GM23338 (cell line): ENCODE measurements at regions not wholly inside any gene's neighbourhood (a gene's known extent, or its start where the extent isn't known, plus 50 kb on each side); places are given as distances from the start of the nearest gene placed in this dataset.

ENCODE experiments used
- ATAC-seq: fragments of 200-7000 bp; cut with Tn5 transposase; 3 replicates; pipeline ENCODE4 v1.9.1; 2020
- DNase-seq: peaks from one replicate; pipeline ENCODE4 v3.0.0-alpha.2; 2015; ENCODE audit warnings: low spot score
- H2AFZ ChIP-seq: fragments of 200-600 bp; sonication (generic); 2 replicates; pipeline ENCODE4 v1.8.0; 2016; ENCODE audit warnings: antibody characterized with exemption, mild to moderate bottlenecking, moderate library complexity
- H3F3A ChIP-seq: fragments of 200-600 bp; sonication (generic); replicated peaks from 2 replicates; pipeline ENCODE4 v1.8.0; 2017; ENCODE audit warnings: antibody characterized with exemption, mixed run types, low read depth
- H3K27ac ChIP-seq: fragments of 200-600 bp; sonication (generic); 2 replicates; pipeline ENCODE4 v1.6.1; 2016; ENCODE audit warnings: low read depth
- H3K27me3 ChIP-seq: fragments of 200-600 bp; sonication (generic); 2 replicates; pipeline ENCODE4 v1.8.0; 2016; ENCODE audit warnings: mild to moderate bottlenecking, mixed run types, moderate library complexity; ENCODE audit not compliant: insufficient read depth
- H3K36me3 ChIP-seq: fragments of 200-600 bp; sonication (generic); 2 replicates; pipeline ENCODE4 v1.8.0; 2016; ENCODE audit warnings: mild to moderate bottlenecking; ENCODE audit not compliant: insufficient read depth
- H3K4me1 ChIP-seq: fragments of 200-600 bp; sonication (generic); 2 replicates; pipeline ENCODE4 v1.8.0; 2016; ENCODE audit warnings: mild to moderate bottlenecking, moderate library complexity; ENCODE audit not compliant: insufficient read depth
- H3K4me2 ChIP-seq: fragments of 200-600 bp; sonication (generic); 2 replicates; pipeline ENCODE4 v1.7.1; 2017; ENCODE audit warnings: mixed run types
- H3K4me3 ChIP-seq: fragments of 200-600 bp; sonication (generic); 2 replicates; pipeline ENCODE4 v1.6.1; 2016; ENCODE audit warnings: mixed run types
- H3K79me2 ChIP-seq: fragments of 200-600 bp; sonication (generic); replicated peaks from 2 replicates; pipeline ENCODE4 v1.8.0; 2017; ENCODE audit warnings: mild to moderate bottlenecking; ENCODE audit not compliant: insufficient read depth
- H3K9me2 ChIP-seq: fragments of 200-600 bp; sonication (generic); 2 replicates; pipeline ENCODE4 v1.8.0; 2017; ENCODE audit not compliant: insufficient read depth
- H4K20me1 ChIP-seq: fragments of 200-600 bp; sonication (generic); replicated peaks from 2 replicates; pipeline ENCODE4 v1.8.0; 2017; ENCODE audit warnings: mild to moderate bottlenecking; ENCODE audit not compliant: insufficient read depth
- H3K27ac Mint-ChIP-seq: 2 replicates; pipeline ENCODE4 v1.8.0; 2020; ENCODE audit warnings: inconsistent platforms, mild to moderate bottlenecking, moderate library complexity, mixed read lengths
- H3K27me3 Mint-ChIP-seq: 3 replicates; pipeline ENCODE4 v1.8.0; 2022; ENCODE audit warnings: low read depth, mild to moderate bottlenecking, moderate library complexity, mixed read lengths, inconsistent platforms; ENCODE audit not compliant: insufficient read depth, poor library complexity
- H3K36me3 Mint-ChIP-seq: 3 replicates; pipeline ENCODE4 v1.8.0; 2021; ENCODE audit warnings: low read depth, mild to moderate bottlenecking, inconsistent platforms, moderate library complexity, mixed read lengths
- H3K4me1 Mint-ChIP-seq: 3 replicates; pipeline ENCODE4 v1.8.0; 2020; ENCODE audit warnings: mild to moderate bottlenecking, inconsistent platforms, mixed read lengths
- H3K4me3 Mint-ChIP-seq: 3 replicates; pipeline ENCODE4 v1.8.0; 2021; ENCODE audit warnings: moderate library complexity, mild to moderate bottlenecking, inconsistent platforms, mixed read lengths
- H3K9me3 Mint-ChIP-seq: 3 replicates; pipeline ENCODE4 v1.8.0; 2020; ENCODE audit warnings: moderate library complexity, mild to moderate bottlenecking, inconsistent platforms, mixed read lengths
- CREB1 ChIP-seq: fragments of 250-450 bp; sonication (Bioruptor Pico); IDR thresholded peaks from 2 replicates; pipeline ENCODE4 v1.5.0; 2020; ENCODE audit warnings: low read depth, mild to moderate bottlenecking, moderate library complexity
- EZH2 ChIP-seq: fragments of 200-600 bp; sonication (generic); IDR thresholded peaks from one replicate; pipeline ENCODE4 v1.8.0; 2017; ENCODE audit warnings: antibody characterized with exemption, mild to moderate bottlenecking, low read depth; ENCODE audit not compliant: unreplicated experiment
- JUNB ChIP-seq: IDR thresholded peaks from one replicate; pipeline ENCODE4 v1.6.1; 2016; ENCODE audit warnings: antibody characterized with exemption; ENCODE audit not compliant: unreplicated experiment
- NANOG ChIP-seq: IDR thresholded peaks from 2 replicates; pipeline ENCODE4 v1.6.1; 2016; ENCODE audit warnings: antibody characterized with exemption, borderline replicate concordance
- ZNF114 ChIP-seq: fragments of 250-450 bp; sonication (Bioruptor Pico); IDR thresholded peaks from 2 replicates; pipeline ENCODE4 v1.5.0; 2020; ENCODE audit warnings: mild to moderate bottlenecking, moderate library complexity
- ZNF331 ChIP-seq: fragments of 250-450 bp; sonication (Bioruptor Pico); IDR thresholded peaks from 2 replicates; pipeline ENCODE4 v1.5.0; 2020; ENCODE audit warnings: low read depth, mild to moderate bottlenecking, moderate library complexity
- TF ChIP-seq, protein P1 (sequence below), 2 experiments: fragments of 200-600 bp in 1 of 2; sonication (generic) in 1 of 2; conservative IDR thresholded peaks; 2 replicates each; pipeline versions ENCODE4 v1.5.1 to v1.6.1; 2016 to 2017; ENCODE audit warnings: antibody characterized with exemption in 2 of 2, low read depth in 2 of 2, mild to moderate bottlenecking in 2 of 2, moderate library complexity in 1 of 2
- TF ChIP-seq, protein P2 (sequence below): fragments of 250-450 bp; sonication (Bioruptor Pico); IDR thresholded peaks from 2 replicates; pipeline ENCODE4 v1.5.0; 2020; ENCODE audit warnings: mild to moderate bottlenecking, moderate library complexity
- TF ChIP-seq, protein P3 (sequence below): IDR thresholded peaks from 2 replicates; pipeline ENCODE4 v1.6.1; 2016; ENCODE audit warnings: antibody characterized with exemption
- TF ChIP-seq, protein P4 (sequence below): IDR thresholded peaks from one replicate; pipeline ENCODE4 v1.6.1; 2018; ENCODE audit warnings: antibody characterized with exemption; ENCODE audit not compliant: unreplicated experiment

DNA sequence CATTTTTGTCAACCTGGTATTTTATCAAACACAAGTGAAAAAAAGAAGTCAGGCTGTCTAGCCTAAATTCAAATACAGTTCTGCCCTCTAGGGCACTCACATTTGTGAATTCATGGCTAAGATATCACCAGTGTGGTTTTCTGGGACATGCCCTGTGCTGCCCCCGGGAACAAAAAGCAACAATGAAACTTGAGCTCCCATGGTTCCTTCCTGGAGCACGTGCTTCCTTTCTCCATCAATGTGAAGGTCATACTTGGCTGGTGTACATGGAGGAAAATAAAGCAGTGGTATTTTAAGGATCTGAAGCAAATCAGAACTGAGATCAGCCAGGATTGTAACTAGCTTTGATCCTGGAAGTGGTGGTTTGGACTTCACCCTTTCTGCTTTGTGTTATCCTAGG lies 128.9 kb upstream of the FRMD4A start (continued):
- TF ChIP-seq EZH2 = no peak
- no peak for TF ChIP-seq NANOG
- no peak for TF ChIP-seq ZNF331
- no peak for TF ChIP-seq JUNB
- TF ChIP-seq, protein P1, sequence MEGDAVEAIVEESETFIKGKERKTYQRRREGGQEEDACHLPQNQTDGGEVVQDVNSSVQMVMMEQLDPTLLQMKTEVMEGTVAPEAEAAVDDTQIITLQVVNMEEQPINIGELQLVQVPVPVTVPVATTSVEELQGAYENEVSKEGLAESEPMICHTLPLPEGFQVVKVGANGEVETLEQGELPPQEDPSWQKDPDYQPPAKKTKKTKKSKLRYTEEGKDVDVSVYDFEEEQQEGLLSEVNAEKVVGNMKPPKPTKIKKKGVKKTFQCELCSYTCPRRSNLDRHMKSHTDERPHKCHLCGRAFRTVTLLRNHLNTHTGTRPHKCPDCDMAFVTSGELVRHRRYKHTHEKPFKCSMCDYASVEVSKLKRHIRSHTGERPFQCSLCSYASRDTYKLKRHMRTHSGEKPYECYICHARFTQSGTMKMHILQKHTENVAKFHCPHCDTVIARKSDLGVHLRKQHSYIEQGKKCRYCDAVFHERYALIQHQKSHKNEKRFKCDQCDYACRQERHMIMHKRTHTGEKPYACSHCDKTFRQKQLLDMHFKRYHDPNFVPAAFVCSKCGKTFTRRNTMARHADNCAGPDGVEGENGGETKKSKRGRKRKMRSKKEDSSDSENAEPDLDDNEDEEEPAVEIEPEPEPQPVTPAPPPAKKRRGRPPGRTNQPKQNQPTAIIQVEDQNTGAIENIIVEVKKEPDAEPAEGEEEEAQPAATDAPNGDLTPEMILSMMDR (conservative IDR thresholded peaks at IDR 0.05; ENCODE audit: low read depth in 2 of 2) = no peak

DNA sequence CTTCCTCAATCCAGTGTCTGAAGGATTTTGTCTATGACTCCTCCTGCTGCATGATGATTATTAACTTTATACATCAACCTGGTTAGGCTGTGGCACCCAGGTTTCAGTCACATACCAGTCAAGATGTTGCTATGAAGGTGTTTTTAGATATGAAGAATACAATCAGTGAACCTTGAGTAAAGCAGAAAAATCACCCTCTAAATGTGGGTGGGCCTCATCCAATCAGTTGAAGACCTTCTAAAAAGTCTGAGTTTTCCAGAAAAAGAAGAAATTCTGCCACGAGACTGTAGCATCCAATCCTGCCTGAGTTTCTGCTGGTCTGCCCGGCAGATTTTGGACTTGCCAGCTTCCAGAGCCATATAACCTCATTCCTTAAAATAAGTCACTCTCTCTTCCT lies 126.1 kb upstream of the FRMD4A start:
- Histone ChIP-seq H3K4me1 (no peaks in the 10 kb centered on the region), H3K4me3 (no peak overlapping the region), H3F3A (no peaks in the 10 kb centered on the region), H3K27ac (no peak overlapping the region), H3K79me2 (no peaks in the 10 kb centered on the region), H4K20me1 (no peaks in the 10 kb centered on the region), H3K27me3 (no peaks in the 10 kb centered on the region), H3K9me2 (0 out of 2 replicates have a peak, but pooled peaks cover 3% of the 10 kb centered on the region), H2AFZ (no peak overlapping the region), H3K4me2 (no peak overlapping the region), H3K36me3 (no peaks in the 10 kb centered on the region)
- ATAC-seq (no peak), DNase-seq (no peak)
- Mint-ChIP-seq H3K9me3 (peaks cover 19% of the 10 kb centered on the region), H3K4me3 (no peak overlapping the region), H3K27me3 (peaks cover 5% of the 10 kb centered on the region), H3K4me1 (no peaks in the 10 kb centered on the region; the same call in 2 of the 3 replicates), H3K36me3 (peaks cover 7% of the 10 kb centered on the region; the same call in 2 of the 3 replicates), H3K27ac (no peak overlapping the region)
- TF ChIP-seq CREB1 (no peak), NANOG (no peak), EZH2 (no peak), ZNF114 (no peak)
- TF ChIP-seq, protein P2, sequence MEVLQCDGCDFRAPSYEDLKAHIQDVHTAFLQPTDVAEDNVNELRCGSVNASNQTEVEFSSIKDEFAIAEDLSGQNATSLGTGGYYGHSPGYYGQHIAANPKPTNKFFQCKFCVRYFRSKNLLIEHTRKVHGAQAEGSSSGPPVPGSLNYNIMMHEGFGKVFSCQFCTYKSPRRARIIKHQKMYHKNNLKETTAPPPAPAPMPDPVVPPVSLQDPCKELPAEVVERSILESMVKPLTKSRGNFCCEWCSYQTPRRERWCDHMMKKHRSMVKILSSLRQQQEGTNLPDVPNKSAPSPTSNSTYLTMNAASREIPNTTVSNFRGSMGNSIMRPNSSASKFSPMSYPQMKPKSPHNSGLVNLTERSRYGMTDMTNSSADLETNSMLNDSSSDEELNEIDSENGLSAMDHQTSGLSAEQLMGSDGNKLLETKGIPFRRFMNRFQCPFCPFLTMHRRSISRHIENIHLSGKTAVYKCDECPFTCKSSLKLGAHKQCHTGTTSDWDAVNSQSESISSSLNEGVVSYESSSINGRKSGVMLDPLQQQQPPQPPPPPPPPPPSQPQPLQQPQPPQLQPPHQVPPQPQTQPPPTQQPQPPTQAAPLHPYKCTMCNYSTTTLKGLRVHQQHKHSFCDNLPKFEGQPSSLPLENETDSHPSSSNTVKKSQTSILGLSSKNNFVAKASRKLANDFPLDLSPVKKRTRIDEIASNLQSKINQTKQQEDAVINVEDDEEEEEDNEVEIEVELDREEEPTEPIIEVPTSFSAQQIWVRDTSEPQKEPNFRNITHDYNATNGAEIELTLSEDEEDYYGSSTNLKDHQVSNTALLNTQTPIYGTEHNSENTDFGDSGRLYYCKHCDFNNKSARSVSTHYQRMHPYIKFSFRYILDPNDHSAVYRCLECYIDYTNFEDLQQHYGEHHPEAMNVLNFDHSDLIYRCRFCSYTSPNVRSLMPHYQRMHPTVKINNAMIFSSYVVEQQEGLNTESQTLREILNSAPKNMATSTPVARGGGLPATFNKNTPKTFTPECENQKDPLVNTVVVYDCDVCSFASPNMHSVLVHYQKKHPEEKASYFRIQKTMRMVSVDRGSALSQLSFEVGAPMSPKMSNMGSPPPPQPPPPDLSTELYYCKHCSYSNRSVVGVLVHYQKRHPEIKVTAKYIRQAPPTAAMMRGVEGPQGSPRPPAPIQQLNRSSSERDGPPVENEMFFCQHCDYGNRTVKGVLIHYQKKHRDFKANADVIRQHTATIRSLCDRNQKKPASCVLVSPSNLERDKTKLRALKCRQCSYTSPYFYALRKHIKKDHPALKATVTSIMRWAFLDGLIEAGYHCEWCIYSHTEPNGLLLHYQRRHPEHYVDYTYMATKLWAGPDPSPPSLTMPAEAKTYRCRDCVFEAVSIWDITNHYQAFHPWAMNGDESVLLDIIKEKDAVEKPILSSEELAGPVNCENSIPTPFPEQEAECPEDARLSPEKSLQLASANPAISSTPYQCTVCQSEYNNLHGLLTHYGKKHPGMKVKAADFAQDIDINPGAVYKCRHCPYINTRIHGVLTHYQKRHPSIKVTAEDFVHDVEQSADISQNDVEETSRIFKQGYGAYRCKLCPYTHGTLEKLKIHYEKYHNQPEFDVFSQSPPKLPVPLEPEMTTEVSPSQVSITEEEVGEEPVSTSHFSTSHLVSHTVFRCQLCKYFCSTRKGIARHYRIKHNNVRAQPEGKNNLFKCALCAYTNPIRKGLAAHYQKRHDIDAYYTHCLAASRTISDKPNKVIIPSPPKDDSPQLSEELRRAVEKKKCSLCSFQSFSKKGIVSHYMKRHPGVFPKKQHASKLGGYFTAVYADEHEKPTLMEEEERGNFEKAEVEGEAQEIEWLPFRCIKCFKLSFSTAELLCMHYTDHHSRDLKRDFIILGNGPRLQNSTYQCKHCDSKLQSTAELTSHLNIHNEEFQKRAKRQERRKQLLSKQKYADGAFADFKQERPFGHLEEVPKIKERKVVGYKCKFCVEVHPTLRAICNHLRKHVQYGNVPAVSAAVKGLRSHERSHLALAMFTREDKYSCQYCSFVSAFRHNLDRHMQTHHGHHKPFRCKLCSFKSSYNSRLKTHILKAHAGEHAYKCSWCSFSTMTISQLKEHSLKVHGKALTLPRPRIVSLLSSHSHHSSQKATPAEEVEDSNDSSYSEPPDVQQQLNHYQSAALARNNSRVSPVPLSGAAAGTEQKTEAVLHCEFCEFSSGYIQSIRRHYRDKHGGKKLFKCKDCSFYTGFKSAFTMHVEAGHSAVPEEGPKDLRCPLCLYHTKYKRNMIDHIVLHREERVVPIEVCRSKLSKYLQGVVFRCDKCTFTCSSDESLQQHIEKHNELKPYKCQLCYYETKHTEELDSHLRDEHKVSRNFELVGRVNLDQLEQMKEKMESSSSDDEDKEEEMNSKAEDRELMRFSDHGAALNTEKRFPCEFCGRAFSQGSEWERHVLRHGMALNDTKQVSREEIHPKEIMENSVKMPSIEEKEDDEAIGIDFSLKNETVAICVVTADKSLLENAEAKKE = no peak
- TF ChIP-seq, protein P1 (conservative IDR thresholded peaks at IDR 0.05; ENCODE audit: low read depth in 2 of 2) = no peak
- TF ChIP-seq, protein P3, sequence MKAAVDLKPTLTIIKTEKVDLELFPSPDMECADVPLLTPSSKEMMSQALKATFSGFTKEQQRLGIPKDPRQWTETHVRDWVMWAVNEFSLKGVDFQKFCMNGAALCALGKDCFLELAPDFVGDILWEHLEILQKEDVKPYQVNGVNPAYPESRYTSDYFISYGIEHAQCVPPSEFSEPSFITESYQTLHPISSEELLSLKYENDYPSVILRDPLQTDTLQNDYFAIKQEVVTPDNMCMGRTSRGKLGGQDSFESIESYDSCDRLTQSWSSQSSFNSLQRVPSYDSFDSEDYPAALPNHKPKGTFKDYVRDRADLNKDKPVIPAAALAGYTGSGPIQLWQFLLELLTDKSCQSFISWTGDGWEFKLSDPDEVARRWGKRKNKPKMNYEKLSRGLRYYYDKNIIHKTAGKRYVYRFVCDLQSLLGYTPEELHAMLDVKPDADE = no peak
- TF ChIP-seq, protein P4, sequence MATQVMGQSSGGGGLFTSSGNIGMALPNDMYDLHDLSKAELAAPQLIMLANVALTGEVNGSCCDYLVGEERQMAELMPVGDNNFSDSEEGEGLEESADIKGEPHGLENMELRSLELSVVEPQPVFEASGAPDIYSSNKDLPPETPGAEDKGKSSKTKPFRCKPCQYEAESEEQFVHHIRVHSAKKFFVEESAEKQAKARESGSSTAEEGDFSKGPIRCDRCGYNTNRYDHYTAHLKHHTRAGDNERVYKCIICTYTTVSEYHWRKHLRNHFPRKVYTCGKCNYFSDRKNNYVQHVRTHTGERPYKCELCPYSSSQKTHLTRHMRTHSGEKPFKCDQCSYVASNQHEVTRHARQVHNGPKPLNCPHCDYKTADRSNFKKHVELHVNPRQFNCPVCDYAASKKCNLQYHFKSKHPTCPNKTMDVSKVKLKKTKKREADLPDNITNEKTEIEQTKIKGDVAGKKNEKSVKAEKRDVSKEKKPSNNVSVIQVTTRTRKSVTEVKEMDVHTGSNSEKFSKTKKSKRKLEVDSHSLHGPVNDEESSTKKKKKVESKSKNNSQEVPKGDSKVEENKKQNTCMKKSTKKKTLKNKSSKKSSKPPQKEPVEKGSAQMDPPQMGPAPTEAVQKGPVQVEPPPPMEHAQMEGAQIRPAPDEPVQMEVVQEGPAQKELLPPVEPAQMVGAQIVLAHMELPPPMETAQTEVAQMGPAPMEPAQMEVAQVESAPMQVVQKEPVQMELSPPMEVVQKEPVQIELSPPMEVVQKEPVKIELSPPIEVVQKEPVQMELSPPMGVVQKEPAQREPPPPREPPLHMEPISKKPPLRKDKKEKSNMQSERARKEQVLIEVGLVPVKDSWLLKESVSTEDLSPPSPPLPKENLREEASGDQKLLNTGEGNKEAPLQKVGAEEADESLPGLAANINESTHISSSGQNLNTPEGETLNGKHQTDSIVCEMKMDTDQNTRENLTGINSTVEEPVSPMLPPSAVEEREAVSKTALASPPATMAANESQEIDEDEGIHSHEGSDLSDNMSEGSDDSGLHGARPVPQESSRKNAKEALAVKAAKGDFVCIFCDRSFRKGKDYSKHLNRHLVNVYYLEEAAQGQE = no peak
